ENCODE measurements at regions not wholly inside any gene's neighbourhood (a gene's known extent, or its start where the extent isn't known, plus 50 kb on each side); places are given as distances from the start of the nearest gene placed in this dataset.

GRCh38 chr1:55882931-55883330 is 667.8 kb upstream of the USP24 start:
- no peaks in the 10 kb centered on the region for H3K27me3 ChIP-seq (replicated peaks in 1 of 7)
- DNase-seq: no peak

GRCh38 chr1:55879346-55879745 is 664.2 kb upstream of the USP24 start:
- WGBS, 5 donors: 86 to 92% (median 90%) methylated on average over 11 of the region's 11 CpGs
- H3K9me3 ChIP-seq: no peaks in the 10 kb centered on the region
- TF ChIP-seq POLR2AphosphoS5 (IDR thresholded peaks at IDR 0.05) (no peak), CTCF (IDR thresholded peaks at IDR 0.05 in 8 of 11, conservative IDR thresholded peaks at IDR 0.05 in 3 of 11) (no peak), POLR2A (IDR thresholded peaks at IDR 0.05) (no peak)
- H3K27ac ChIP-seq: no peak overlapping the region
- H3K4me1 ChIP-seq: no peaks in the 10 kb centered on the region
- DNase-seq: no peak
- H3K36me3 ChIP-seq: no peaks in the 10 kb centered on the region
- H3K27me3 ChIP-seq (replicated peaks in 1 of 7): no peaks in the 10 kb centered on the region
- no peak overlapping the region for H3K4me3 ChIP-seq
- intact Hi-C loops (cut with DNase I; ENCODE audit: low total_unique reads): no loop called here

More at GRCh38 chr1:55882931-55883330, 667.8 kb upstream of the USP24 start:
- 71 to 86% (median 79%) methylated on average over 6 of the region's 6 CpGs for WGBS, 5 donors
- intact Hi-C loops (cut with DNase I; ENCODE audit: low total_unique reads): no loop called here
- H3K36me3 ChIP-seq: no peaks in the 10 kb centered on the region
- no peaks in the 10 kb centered on the region for H3K9me3 ChIP-seq
- no peak overlapping the region for H3K4me3 ChIP-seq
- no peaks in the 10 kb centered on the region for H3K4me1 ChIP-seq
- no peak for TF ChIP-seq CTCF (IDR thresholded peaks at IDR 0.05 in 8 of 11, conservative IDR thresholded peaks at IDR 0.05 in 3 of 11)
- no peak for TF ChIP-seq POLR2A (IDR thresholded peaks at IDR 0.05)
- TF ChIP-seq POLR2AphosphoS5 (IDR thresholded peaks at IDR 0.05): no peak
- no peak overlapping the region for H3K27ac ChIP-seq

GRCh38 chr1:55877437-55878232 is 662.5 kb upstream of the USP24 start:
- no peak overlapping the region for H3K27ac ChIP-seq
- intact Hi-C loops (cut with DNase I; ENCODE audit: low total_unique reads): no loop called here
- no peaks in the 10 kb centered on the region for H3K9me3 ChIP-seq
- DNase-seq: no peak
- H3K27me3 ChIP-seq (replicated peaks in 1 of 7): no peaks in the 10 kb centered on the region
- TF ChIP-seq POLR2AphosphoS5 (IDR thresholded peaks at IDR 0.05) (no peak), POLR2A (IDR thresholded peaks at IDR 0.05) (no peak), CTCF (IDR thresholded peaks at IDR 0.05 in 8 of 11, conservative IDR thresholded peaks at IDR 0.05 in 3 of 11) (no peak)
- 59 to 69% (median 64%) methylated on average over 6 of the region's 6 CpGs for WGBS, 5 donors
- H3K36me3 ChIP-seq: no peaks in the 10 kb centered on the region
- H3K4me1 ChIP-seq: no peaks in the 10 kb centered on the region
- H3K4me3 ChIP-seq: no peak overlapping the region

- no peak overlapping the region for H3K27ac ChIP-seq
- 61 to 100% (median 86%) methylated on average over 1 of the region's 1 CpG for WGBS, 5 donors
- no peaks in the 10 kb centered on the region for H3K36me3 ChIP-seq
- no peaks in the 10 kb centered on the region for H3K27me3 ChIP-seq (replicated peaks in 1 of 7)
- H3K4me3 ChIP-seq: no peak overlapping the region
- no peak for TF ChIP-seq POLR2AphosphoS5 (IDR thresholded peaks at IDR 0.05)
- no peak for TF ChIP-seq CTCF (IDR thresholded peaks at IDR 0.05 in 8 of 11, conservative IDR thresholded peaks at IDR 0.05 in 3 of 11)
- TF ChIP-seq POLR2A (IDR thresholded peaks at IDR 0.05): no peak
- H3K4me1 ChIP-seq: no peaks in the 10 kb centered on the region
- H3K9me3 ChIP-seq: no peaks in the 10 kb centered on the region
- intact Hi-C loops (cut with DNase I; ENCODE audit: low total_unique reads): no loop called here
- DNase-seq: no peak
These were observed 661.3 kb upstream of the USP24 start for GRCh38 chr1:55876276-55877060.
